ENCODE measurements at regions not wholly inside any gene's neighbourhood (a gene's known extent, or its start where the extent isn't known, plus 50 kb on each side); places are given as distances from the start of the nearest gene placed in this dataset.

- dilution Hi-C loops (cut with MboI; ENCODE audit: extremely low pct_ligation_motif_present, low sequenced_read_pairs), result loop anchor here (25.0 kb wide), 1 partner anchor 420 kb away; no protein-coding TSS in a partner anchor
- no peaks in the 10 kb centered on the region for H4K20me1 ChIP-seq (ENCODE audit: control insufficient read depth, extremely low read depth, insufficient read depth, low read length)
- H3K9me1 ChIP-seq (ENCODE audit: control insufficient read depth, extremely low read depth, insufficient read depth, low read length), result no peaks in the 10 kb centered on the region
- H3K4me2 ChIP-seq (ENCODE audit: control insufficient read depth, extremely low read depth, insufficient read depth, low read depth, low read length), result no peak overlapping the region
- no peaks in the 10 kb centered on the region for H3K79me2 ChIP-seq (ENCODE audit: control insufficient read depth, insufficient read depth, low read length)
- H3K4me1 ChIP-seq (ENCODE audit: control insufficient read depth, extremely low read depth, insufficient read depth, low read length), result no peaks in the 10 kb centered on the region
- FAIRE-seq (no peak), DNase-seq (ENCODE audit: low read depth, low spot score) (no peak)
- no peaks in the 10 kb centered on the region for H3K27me3 ChIP-seq (ENCODE audit: control insufficient read depth, extremely low read depth, insufficient read depth, low read length)
- H2AFZ ChIP-seq (ENCODE audit: control insufficient read depth, low read length), result no peak overlapping the region
- no peaks in the 10 kb centered on the region for H3K9me3 ChIP-seq (ENCODE audit: control insufficient read depth, low read depth, low read length)
- TF ChIP-seq EZH2 (IDR thresholded peaks at IDR 0.05; ENCODE audit: low read length) (no peak), CTCF (optimal IDR thresholded peaks at IDR 0.05 in 1 of 3, IDR thresholded peaks at IDR 0.05 in 1 of 3, conservative IDR thresholded peaks at IDR 0.05 in 1 of 3; ENCODE audit: extremely low read depth in 1 of 3, insufficient read depth in 2 of 3, low read length in 3 of 3) (no peak)
- H3K4me3 ChIP-seq (ENCODE audit: control insufficient read depth in 2 of 3, extremely low read depth in 1 of 3, insufficient read depth in 2 of 3, low read depth in 1 of 3, low read length in 3 of 3), result no peak overlapping the region
- no peak overlapping the region for H3K9ac ChIP-seq (ENCODE audit: control insufficient read depth, extremely low read depth, insufficient read depth, low read length)
- no peak overlapping the region for H3K27ac ChIP-seq (ENCODE audit: control insufficient read depth, insufficient read depth, low read length)
- H3K36me3 ChIP-seq (ENCODE audit: control insufficient read depth in 2 of 2, extremely low read depth in 1 of 2, insufficient read depth in 2 of 2, low read length in 2 of 2), result no peaks in the 10 kb centered on the region
These were observed 264.8 kb downstream of the TBL1XR1 start for GRCh38 chr3:176932433-176932832.

GRCh38 chr3:176931991-176932390, 265.3 kb downstream of the TBL1XR1 start:
- H3K9me3 ChIP-seq (ENCODE audit: control insufficient read depth, low read depth, low read length), result no peaks in the 10 kb centered on the region
- H3K4me3 ChIP-seq (ENCODE audit: control insufficient read depth in 2 of 3, extremely low read depth in 1 of 3, insufficient read depth in 2 of 3, low read depth in 1 of 3, low read length in 3 of 3), result no peak overlapping the region
- no peaks in the 10 kb centered on the region for H3K4me1 ChIP-seq (ENCODE audit: control insufficient read depth, extremely low read depth, insufficient read depth, low read length)
- H3K79me2 ChIP-seq (ENCODE audit: control insufficient read depth, insufficient read depth, low read length), result no peaks in the 10 kb centered on the region
- no peaks in the 10 kb centered on the region for H3K27me3 ChIP-seq (ENCODE audit: control insufficient read depth, extremely low read depth, insufficient read depth, low read length)
- no peaks in the 10 kb centered on the region for H3K9me1 ChIP-seq (ENCODE audit: control insufficient read depth, extremely low read depth, insufficient read depth, low read length)
- H3K36me3 ChIP-seq (ENCODE audit: control insufficient read depth in 2 of 2, extremely low read depth in 1 of 2, insufficient read depth in 2 of 2, low read length in 2 of 2), result no peaks in the 10 kb centered on the region
- dilution Hi-C loops (cut with MboI; ENCODE audit: extremely low pct_ligation_motif_present, low sequenced_read_pairs), result loop anchor here (25.0 kb wide), 1 partner anchor 420 kb away; no protein-coding TSS in a partner anchor
- no peak for DNase-seq (ENCODE audit: low read depth, low spot score)
- no peak overlapping the region for H3K4me2 ChIP-seq (ENCODE audit: control insufficient read depth, extremely low read depth, insufficient read depth, low read depth, low read length)
- TF ChIP-seq CTCF (optimal IDR thresholded peaks at IDR 0.05 in 1 of 3, IDR thresholded peaks at IDR 0.05 in 1 of 3, conservative IDR thresholded peaks at IDR 0.05 in 1 of 3; ENCODE audit: extremely low read depth in 1 of 3, insufficient read depth in 2 of 3, low read length in 3 of 3) (no peak), EZH2 (IDR thresholded peaks at IDR 0.05; ENCODE audit: low read length) (no peak)
- no peak overlapping the region for H3K27ac ChIP-seq (ENCODE audit: control insufficient read depth, insufficient read depth, low read length)
- H2AFZ ChIP-seq (ENCODE audit: control insufficient read depth, low read length), result no peak overlapping the region
- no peak overlapping the region for H3K9ac ChIP-seq (ENCODE audit: control insufficient read depth, extremely low read depth, insufficient read depth, low read length)
- H4K20me1 ChIP-seq (ENCODE audit: control insufficient read depth, extremely low read depth, insufficient read depth, low read length), result no peaks in the 10 kb centered on the region
- no peak for FAIRE-seq
